KMS-11 (cell line): ENCODE measurements at regions not wholly inside any gene's neighbourhood (a gene's known extent, or its start where the extent isn't known, plus 50 kb on each side); places are given as distances from the start of the nearest gene placed in this dataset.

ENCODE experiments used
- H2AFZ ChIP-seq: fragments of 200-600 bp; sonication (generic); 2 replicates; pipeline ENCODE4 v1.6.1; 2016; ENCODE audit warnings: antibody characterized with exemption, mixed run types, low read depth
- H3K27ac ChIP-seq: fragments of 200-600 bp; sonication (generic); 2 replicates; pipeline ENCODE4 v1.6.1; 2016; ENCODE audit warnings: mild to moderate bottlenecking, mixed run types
- H3K27me3 ChIP-seq: fragments of 200-600 bp; sonication (generic); 2 replicates; pipeline ENCODE4 v1.6.1; 2017; ENCODE audit warnings: mild to moderate bottlenecking, low read depth, mixed run types, moderate library complexity; ENCODE audit not compliant: insufficient read depth
- H3K36me3 ChIP-seq: fragments of 200-600 bp; sonication (generic); 2 replicates; pipeline ENCODE4 v1.6.1; 2017; ENCODE audit warnings: mild to moderate bottlenecking, mixed run types; ENCODE audit not compliant: insufficient read depth
- H3K4me1 ChIP-seq: fragments of 200-600 bp; sonication (generic); 2 replicates; pipeline ENCODE4 v1.6.1; 2016; ENCODE audit warnings: mild to moderate bottlenecking, low read depth, mixed run types; ENCODE audit not compliant: poor library complexity, severe bottlenecking
- H3K4me2 ChIP-seq: fragments of 200-600 bp; sonication (generic); 2 replicates; pipeline ENCODE4 v1.7.0; 2016; ENCODE audit warnings: mild to moderate bottlenecking, mixed run types
- H3K4me3 ChIP-seq: fragments of 200-600 bp; sonication (generic); IDR thresholded peaks from 2 replicates; pipeline ENCODE4 v1.6.1; 2017; ENCODE audit warnings: low read depth, low read length, mixed read lengths; ENCODE audit not compliant: insufficient read depth
- H3K79me2 ChIP-seq: fragments of 200-600 bp; sonication (generic); 2 replicates; pipeline ENCODE4 v1.6.1; 2016; ENCODE audit warnings: low read depth, mixed run types; ENCODE audit not compliant: insufficient read depth
- H3K9ac ChIP-seq: fragments of 200-600 bp; sonication (generic); 2 replicates; pipeline ENCODE4 v1.6.1; 2016; ENCODE audit warnings: mild to moderate bottlenecking, mixed run types
- H4K20me1 ChIP-seq: fragments of 200-600 bp; sonication (generic); 2 replicates; pipeline ENCODE4 v1.6.1; 2016; ENCODE audit warnings: mild to moderate bottlenecking, mixed run types; ENCODE audit not compliant: insufficient read depth
- TF ChIP-seq, protein P1 (sequence below): fragments of 200-600 bp; sonication (generic); conservative IDR thresholded peaks from 2 replicates; pipeline ENCODE4 v1.6.1; 2017; ENCODE audit warnings: low read depth, mild to moderate bottlenecking, antibody characterized with exemption, low read length, moderate library complexity, mixed read lengths

DNA sequence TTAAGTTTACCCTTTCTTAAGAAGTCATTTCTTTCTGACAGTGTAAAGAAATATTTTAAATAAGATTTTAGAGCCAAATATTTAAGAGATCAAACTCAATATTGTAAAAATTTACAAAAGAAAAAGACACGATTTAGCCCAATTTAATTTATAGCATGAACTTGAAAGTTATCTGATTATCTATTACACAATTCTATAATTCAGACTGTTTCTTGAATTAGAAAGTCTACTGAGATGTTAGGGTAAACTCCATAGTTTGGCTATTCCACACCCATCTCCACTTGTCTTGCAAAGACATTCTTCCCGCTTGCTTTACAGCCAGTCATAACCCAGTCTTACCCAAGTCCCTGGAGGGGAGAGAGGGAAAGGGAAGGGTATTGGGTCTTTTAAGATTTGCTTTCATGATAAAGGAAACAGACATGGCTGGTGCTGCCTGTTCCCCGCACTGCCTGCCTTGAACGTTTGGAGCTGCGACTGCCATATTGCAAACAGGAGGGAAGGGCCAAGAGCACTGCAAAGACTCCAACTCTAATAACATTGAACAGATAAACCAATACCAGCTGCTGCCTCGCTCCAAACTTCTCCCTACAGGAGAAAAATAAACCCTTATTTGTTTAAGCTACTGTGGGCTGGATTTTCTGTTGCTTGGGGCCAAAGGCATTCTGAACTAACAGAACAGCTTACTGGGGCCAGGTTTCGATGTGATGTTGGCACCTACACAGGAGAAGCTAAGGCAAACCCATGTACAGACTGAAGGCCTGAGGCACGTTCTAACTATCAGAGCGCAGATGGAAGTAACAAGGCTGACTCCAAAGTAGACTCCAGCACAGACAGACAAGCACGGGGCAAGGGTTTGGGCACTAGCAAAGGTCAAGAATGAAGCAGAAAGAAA lies 552.3 kb upstream of the JARID2 start:
- no peaks in the 10 kb centered on the region for H3K36me3 ChIP-seq
- H3K27ac ChIP-seq = no peak overlapping the region
- H2AFZ ChIP-seq = no peak overlapping the region
- no peaks in the 10 kb centered on the region for H3K79me2 ChIP-seq
- no peaks in the 10 kb centered on the region for H3K4me1 ChIP-seq
- H3K27me3 ChIP-seq = no peaks in the 10 kb centered on the region
- no peak overlapping the region for H3K4me3 ChIP-seq
- H4K20me1 ChIP-seq = no peaks in the 10 kb centered on the region
- TF ChIP-seq, protein P1, sequence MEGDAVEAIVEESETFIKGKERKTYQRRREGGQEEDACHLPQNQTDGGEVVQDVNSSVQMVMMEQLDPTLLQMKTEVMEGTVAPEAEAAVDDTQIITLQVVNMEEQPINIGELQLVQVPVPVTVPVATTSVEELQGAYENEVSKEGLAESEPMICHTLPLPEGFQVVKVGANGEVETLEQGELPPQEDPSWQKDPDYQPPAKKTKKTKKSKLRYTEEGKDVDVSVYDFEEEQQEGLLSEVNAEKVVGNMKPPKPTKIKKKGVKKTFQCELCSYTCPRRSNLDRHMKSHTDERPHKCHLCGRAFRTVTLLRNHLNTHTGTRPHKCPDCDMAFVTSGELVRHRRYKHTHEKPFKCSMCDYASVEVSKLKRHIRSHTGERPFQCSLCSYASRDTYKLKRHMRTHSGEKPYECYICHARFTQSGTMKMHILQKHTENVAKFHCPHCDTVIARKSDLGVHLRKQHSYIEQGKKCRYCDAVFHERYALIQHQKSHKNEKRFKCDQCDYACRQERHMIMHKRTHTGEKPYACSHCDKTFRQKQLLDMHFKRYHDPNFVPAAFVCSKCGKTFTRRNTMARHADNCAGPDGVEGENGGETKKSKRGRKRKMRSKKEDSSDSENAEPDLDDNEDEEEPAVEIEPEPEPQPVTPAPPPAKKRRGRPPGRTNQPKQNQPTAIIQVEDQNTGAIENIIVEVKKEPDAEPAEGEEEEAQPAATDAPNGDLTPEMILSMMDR = no peak
- no peak overlapping the region for H3K9ac ChIP-seq
- H3K4me2 ChIP-seq = no peak overlapping the region

DNA sequence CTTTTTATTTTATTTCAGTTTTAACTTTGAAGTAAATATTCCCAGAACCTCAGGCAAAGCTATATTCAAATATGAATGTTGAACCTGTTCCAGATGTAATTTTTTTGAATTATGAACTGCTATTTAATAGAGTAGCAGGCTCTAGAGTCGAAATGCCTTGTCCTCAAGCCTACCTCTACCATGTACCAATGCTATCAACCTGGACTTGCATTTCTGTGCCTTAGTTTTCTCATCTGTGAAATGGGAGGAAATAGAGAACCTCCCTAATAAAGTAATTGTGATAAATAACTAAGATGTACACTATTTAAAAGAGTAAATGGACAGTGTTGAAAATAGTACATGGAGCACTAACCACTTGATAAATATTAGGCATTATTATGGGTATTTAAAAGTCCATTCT lies 551.6 kb upstream of the JARID2 start:
- no peaks in the 10 kb centered on the region for H3K27me3 ChIP-seq
- H4K20me1 ChIP-seq = no peaks in the 10 kb centered on the region
- no peak overlapping the region for H3K4me3 ChIP-seq
- no peak overlapping the region for H3K4me2 ChIP-seq
- H3K36me3 ChIP-seq = no peaks in the 10 kb centered on the region
- no peaks in the 10 kb centered on the region for H3K4me1 ChIP-seq
- H3K79me2 ChIP-seq = no peaks in the 10 kb centered on the region
- H3K9ac ChIP-seq = no peak overlapping the region
- H2AFZ ChIP-seq = no peak overlapping the region
- TF ChIP-seq, protein P1 = no peak
- H3K27ac ChIP-seq = no peak overlapping the region

DNA sequence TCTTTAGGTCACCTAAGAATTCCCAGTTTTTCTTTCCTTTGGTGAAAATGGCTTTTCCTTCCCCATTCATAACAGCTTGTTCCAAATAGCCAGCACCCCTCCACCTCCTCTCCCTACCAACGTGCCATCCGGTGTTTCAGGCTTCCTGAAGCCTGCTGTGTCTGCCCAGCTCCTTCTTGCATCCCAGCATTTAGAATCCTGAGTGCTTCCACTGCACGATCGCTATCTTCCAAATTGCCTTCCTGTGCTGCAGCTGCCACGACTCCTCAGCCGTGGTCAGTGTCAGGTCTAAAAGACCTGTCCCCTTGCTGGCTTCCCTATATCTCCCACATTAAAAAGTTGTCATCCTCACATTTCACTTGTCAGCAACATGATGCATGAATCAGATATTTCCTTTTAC lies 550.3 kb upstream of the JARID2 start:
- H3K36me3 ChIP-seq = no peaks in the 10 kb centered on the region
- TF ChIP-seq, protein P1 = no peak
- H3K4me1 ChIP-seq = no peaks in the 10 kb centered on the region
- H3K4me3 ChIP-seq = no peak overlapping the region
- H3K4me2 ChIP-seq = no peak overlapping the region
- H3K9ac ChIP-seq = no peak overlapping the region
- no peaks in the 10 kb centered on the region for H3K79me2 ChIP-seq
- H3K27me3 ChIP-seq = no peaks in the 10 kb centered on the region
- no peaks in the 10 kb centered on the region for H4K20me1 ChIP-seq
- no peak overlapping the region for H2AFZ ChIP-seq
- no peak overlapping the region for H3K27ac ChIP-seq

DNA sequence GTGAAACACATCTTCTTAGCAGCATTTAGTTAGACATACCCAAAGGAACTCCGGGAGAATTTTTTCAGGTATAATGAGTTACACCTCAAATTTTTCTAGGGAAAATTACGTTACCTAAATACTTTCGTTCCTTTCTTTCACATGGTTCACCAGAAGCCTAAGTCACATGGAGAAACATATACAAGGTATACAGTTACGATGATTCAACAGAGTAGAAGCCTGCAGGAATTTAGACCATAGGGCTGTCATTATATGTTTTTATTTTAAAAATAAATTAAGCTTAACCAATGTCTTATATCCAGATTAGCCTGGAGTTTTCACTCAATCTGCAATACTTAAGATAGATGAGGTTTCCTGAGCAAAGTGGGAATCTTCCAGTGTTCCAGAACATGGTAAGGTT lies 549.5 kb upstream of the JARID2 start:
- H3K9ac ChIP-seq = no peak overlapping the region
- no peaks in the 10 kb centered on the region for H3K36me3 ChIP-seq
- H3K4me3 ChIP-seq = no peak overlapping the region
- no peak overlapping the region for H3K4me2 ChIP-seq
- H3K4me1 ChIP-seq = no peaks in the 10 kb centered on the region
- no peaks in the 10 kb centered on the region for H3K27me3 ChIP-seq
- H4K20me1 ChIP-seq = no peaks in the 10 kb centered on the region
- TF ChIP-seq, protein P1 = no peak
- H3K27ac ChIP-seq = no peak overlapping the region
- no peak overlapping the region for H2AFZ ChIP-seq
- no peaks in the 10 kb centered on the region for H3K79me2 ChIP-seq
